ENCODE measurements at regions not wholly inside any gene's neighbourhood (a gene's known extent, or its start where the extent isn't known, plus 50 kb on each side); places are given as distances from the start of the nearest gene placed in this dataset.

DNA sequence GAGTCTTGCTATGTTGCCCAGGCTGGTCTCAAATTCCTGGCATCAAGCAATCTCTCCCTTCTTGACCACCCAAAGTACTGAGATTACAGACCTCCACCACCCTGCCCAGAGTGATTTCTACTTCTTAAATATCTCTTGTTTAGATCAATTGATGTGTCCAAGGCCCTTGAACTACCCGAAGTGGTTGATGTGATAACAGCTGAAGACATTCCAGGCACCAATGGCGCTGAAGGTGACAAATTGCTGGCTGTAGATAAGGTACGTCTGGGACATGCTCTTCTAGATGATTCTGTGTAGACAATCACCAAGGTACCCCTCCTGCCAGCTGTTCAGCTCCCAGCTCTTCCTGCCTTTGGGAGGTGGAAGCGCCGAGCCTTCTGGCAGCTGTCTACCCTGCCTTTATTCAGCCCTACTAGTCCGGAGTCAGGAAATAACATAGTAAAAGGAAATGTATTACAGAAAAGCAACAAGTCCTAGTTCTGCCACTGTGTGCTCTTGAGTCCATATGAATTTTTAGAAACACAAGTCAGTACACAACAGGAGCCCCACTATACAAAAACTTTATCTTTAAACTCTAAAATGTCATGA is 61.3 kb upstream of the BZW1 start:
- Mint-ChIP-seq H3K27ac (ENCODE audit: low read depth, unreplicated experiment) (no peak overlapping the region), H3K4me1 (ENCODE audit: insufficient read depth, unreplicated experiment) (peaks cover 6% of the 10 kb centered on the region), H3K9me3 (ENCODE audit: unreplicated experiment) (no peaks in the 10 kb centered on the region), H3K27me3 (ENCODE audit: insufficient read depth, unreplicated experiment) (no peaks in the 10 kb centered on the region), H3K4me3 (ENCODE audit: unreplicated experiment) (no peak overlapping the region), H3K36me3 (ENCODE audit: insufficient read depth, unreplicated experiment) (peaks cover 11% of the 10 kb centered on the region)
- POLR2A ChIA-PET = interaction anchor here (0.7 kb wide), 2 partner anchors 61 to 951 kb away, joined by 3 read pairs; partner anchors contain the start of gene BZW1
- DNase-seq (ENCODE audit: unreplicated experiment) = no peak
- CTCF ChIA-PET = interaction anchor here (0.7 to 1.6 kb wide), 2 partner anchors 50 to 266 kb away, joined by 3 to 4 read pairs; no protein-coding TSS in a partner anchor
- TF ChIP-seq, protein P1, sequence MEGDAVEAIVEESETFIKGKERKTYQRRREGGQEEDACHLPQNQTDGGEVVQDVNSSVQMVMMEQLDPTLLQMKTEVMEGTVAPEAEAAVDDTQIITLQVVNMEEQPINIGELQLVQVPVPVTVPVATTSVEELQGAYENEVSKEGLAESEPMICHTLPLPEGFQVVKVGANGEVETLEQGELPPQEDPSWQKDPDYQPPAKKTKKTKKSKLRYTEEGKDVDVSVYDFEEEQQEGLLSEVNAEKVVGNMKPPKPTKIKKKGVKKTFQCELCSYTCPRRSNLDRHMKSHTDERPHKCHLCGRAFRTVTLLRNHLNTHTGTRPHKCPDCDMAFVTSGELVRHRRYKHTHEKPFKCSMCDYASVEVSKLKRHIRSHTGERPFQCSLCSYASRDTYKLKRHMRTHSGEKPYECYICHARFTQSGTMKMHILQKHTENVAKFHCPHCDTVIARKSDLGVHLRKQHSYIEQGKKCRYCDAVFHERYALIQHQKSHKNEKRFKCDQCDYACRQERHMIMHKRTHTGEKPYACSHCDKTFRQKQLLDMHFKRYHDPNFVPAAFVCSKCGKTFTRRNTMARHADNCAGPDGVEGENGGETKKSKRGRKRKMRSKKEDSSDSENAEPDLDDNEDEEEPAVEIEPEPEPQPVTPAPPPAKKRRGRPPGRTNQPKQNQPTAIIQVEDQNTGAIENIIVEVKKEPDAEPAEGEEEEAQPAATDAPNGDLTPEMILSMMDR (IDR thresholded peaks at IDR 0.05; ENCODE audit: unreplicated experiment) = no peak
- intact Hi-C loops (cut with micrococcal nuclease) = no loop called here
- BruUV-seq (replicated peaks) = no TSS peak

DNA sequence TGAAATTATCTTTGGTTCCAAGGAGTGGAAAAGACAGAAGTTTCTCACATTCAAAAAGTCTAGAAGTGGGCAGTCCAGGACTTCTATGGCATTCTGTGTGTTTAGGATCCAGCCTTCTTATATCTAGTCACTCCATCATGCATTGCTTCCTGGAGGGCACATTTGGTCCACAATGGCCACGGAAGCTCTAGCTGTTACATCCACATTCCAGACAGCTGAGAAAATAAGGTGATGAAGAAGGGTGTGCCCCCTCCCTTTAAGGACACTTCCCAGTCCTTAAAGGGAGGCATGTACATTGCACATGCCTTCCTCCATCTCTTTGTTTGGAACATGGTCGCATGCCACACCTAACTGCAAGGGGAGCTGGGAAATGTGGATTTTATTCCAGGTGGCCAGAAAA is 59.9 kb upstream of the BZW1 start:
- intact Hi-C loops (cut with micrococcal nuclease) = no loop called here
- POLR2A ChIA-PET = interaction anchor here (0.6 to 1.2 kb wide), 2 partner anchors 8 to 72 kb away, joined by 3 to 4 read pairs; no protein-coding TSS in a partner anchor
- Mint-ChIP-seq H3K27me3 (ENCODE audit: insufficient read depth, unreplicated experiment) (no peaks in the 10 kb centered on the region), H3K4me3 (ENCODE audit: unreplicated experiment) (no peak overlapping the region), H3K4me1 (ENCODE audit: insufficient read depth, unreplicated experiment) (peaks cover 11% of the 10 kb centered on the region), H3K9me3 (ENCODE audit: unreplicated experiment) (no peaks in the 10 kb centered on the region), H3K27ac (ENCODE audit: low read depth, unreplicated experiment) (no peak overlapping the region), H3K36me3 (ENCODE audit: insufficient read depth, unreplicated experiment) (peaks cover 11% of the 10 kb centered on the region)
- no peak for DNase-seq (ENCODE audit: unreplicated experiment)
- BruUV-seq (replicated peaks) = no TSS peak
- TF ChIP-seq, protein P1 (IDR thresholded peaks at IDR 0.05; ENCODE audit: unreplicated experiment) = no peak
- CTCF ChIA-PET = interaction anchor here (0.7 to 1.6 kb wide), 4 partner anchors 12 to 40 kb away, joined by 3 to 7 read pairs (median 4); no protein-coding TSS in a partner anchor

DNA sequence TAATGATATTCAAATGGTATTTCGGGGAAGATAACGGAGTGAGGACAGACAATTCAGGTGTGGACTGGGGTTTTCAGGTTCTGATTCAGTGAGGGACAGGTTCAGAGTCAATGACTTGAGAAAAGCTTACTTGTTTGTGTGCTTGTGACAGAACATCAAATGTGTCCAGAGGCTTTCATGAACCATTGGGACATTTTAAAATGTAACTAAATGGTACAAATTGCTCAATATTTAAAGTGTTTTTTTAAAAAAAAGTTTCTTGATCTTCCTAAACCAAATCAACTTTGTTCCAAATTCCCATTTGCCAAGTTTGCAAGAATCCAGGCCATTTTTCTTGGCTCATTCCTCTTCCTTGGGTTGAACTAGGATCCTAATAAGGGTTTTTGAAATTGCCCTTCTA is 59.4 kb upstream of the BZW1 start:
- Mint-ChIP-seq H3K27me3 (ENCODE audit: insufficient read depth, unreplicated experiment) (no peaks in the 10 kb centered on the region), H3K4me3 (ENCODE audit: unreplicated experiment) (no peak overlapping the region), H3K4me1 (ENCODE audit: insufficient read depth, unreplicated experiment) (peaks cover 17% of the 10 kb centered on the region), H3K27ac (ENCODE audit: low read depth, unreplicated experiment) (no peak overlapping the region), H3K36me3 (ENCODE audit: insufficient read depth, unreplicated experiment) (peaks cover 11% of the 10 kb centered on the region), H3K9me3 (ENCODE audit: unreplicated experiment) (no peaks in the 10 kb centered on the region)
- TF ChIP-seq, protein P1 (IDR thresholded peaks at IDR 0.05; ENCODE audit: unreplicated experiment) = no peak
- POLR2A ChIA-PET = interaction anchor here (1.2 kb wide), 1 partner anchor 8 kb away, joined by 3 read pairs; no protein-coding TSS in a partner anchor
- BruUV-seq (replicated peaks) = no TSS peak
- CTCF ChIA-PET = interaction anchor here (0.6 to 1.6 kb wide), 2 partner anchors 12 to 54 kb away, joined by 3 to 6 read pairs; no protein-coding TSS in a partner anchor
- intact Hi-C loops (cut with micrococcal nuclease) = no loop called here
- DNase-seq (ENCODE audit: unreplicated experiment) = no peak

DNA sequence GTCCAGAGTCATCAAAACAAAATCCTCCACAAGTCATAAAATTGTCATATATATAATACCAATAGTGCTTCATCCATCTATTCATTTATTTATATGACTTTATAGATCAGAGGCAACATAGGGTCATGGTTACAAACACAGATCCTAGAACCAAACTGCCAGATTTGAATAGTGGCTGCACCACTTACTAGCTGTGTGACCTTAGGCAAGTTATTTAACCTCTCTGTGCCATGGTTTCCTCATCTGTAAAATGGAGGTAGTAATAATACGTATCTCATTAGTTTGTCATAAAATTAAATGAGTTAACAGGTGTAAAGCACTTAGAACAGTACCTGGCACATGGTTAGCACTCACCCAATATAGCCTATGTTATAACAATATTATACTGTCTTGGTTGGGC is 58.9 kb upstream of the BZW1 start:
- Mint-ChIP-seq H3K27me3 (ENCODE audit: insufficient read depth, unreplicated experiment) (no peaks in the 10 kb centered on the region), H3K27ac (ENCODE audit: low read depth, unreplicated experiment) (no peak overlapping the region), H3K4me1 (ENCODE audit: insufficient read depth, unreplicated experiment) (peaks cover 19% of the 10 kb centered on the region), H3K9me3 (ENCODE audit: unreplicated experiment) (no peaks in the 10 kb centered on the region), H3K4me3 (ENCODE audit: unreplicated experiment) (no peak overlapping the region), H3K36me3 (ENCODE audit: insufficient read depth, unreplicated experiment) (peaks cover 11% of the 10 kb centered on the region)
- TF ChIP-seq, protein P1 (IDR thresholded peaks at IDR 0.05; ENCODE audit: unreplicated experiment) = no peak
- POLR2A ChIA-PET = interaction anchor here (1.0 to 1.2 kb wide), 2 partner anchors 9 to 13 kb away, joined by 3 to 5 read pairs; no protein-coding TSS in a partner anchor
- no peak for DNase-seq (ENCODE audit: unreplicated experiment)
- no TSS peak for BruUV-seq (replicated peaks)
- intact Hi-C loops (cut with micrococcal nuclease) = no loop called here
- CTCF ChIA-PET = interaction anchor here (0.6 kb wide), 1 partner anchor 53 kb away, joined by 3 read pairs; no protein-coding TSS in a partner anchor

All from MCF 10A (cell line).